NCI-H1436 (cell line): ENCODE measurements at regions not wholly inside any gene's neighbourhood (a gene's known extent, or its start where the extent isn't known, plus 50 kb on each side); places are given as distances from the start of the nearest gene placed in this dataset.
A peak's percentile ranks its signal among the peaks of the same experiment; 100 is the strongest.
"Not testable (repeated sequence)": the region's sequence is repeated elsewhere in the genome, so short reads cannot be mapped to it uniquely, and the experiment has no call there.

ENCODE experiments used
- DNase-seq: peaks from one replicate; lab custom pipeline; 2025; lab: John Stamatoyannopoulos, UW

DNA sequence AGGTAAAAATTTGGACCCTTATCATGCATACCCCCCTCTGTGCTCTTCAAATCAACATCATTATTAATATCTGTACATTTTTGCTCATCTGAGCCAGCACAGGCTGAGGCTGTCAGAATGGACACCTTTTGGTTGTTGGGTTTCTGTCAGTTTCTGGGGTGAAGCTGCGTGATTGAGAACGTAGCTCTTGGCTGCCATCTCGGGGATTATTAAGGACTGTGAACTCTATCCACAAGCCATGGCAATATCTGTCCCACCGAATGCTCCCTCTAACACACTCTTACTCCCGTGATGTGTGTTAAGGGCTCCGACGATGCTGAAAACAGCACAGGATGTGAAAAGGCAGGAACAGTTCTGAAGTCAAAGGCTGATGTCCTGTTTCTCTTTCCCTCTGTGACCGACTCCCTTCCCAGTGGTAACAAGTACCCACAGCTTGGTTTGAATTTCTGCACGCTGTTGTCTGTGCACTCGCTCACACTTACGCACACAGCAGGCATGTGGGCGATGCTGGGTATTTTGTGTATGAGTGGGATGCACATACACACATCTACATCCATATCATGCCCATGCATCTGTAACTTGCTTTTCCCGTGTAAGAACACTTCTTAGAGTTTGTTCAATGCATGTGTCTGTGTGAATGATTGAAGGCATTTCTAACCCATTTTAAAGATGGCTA lies 405.6 kb downstream of the TMEM121 start:
- no peak for DNase-seq

DNA sequence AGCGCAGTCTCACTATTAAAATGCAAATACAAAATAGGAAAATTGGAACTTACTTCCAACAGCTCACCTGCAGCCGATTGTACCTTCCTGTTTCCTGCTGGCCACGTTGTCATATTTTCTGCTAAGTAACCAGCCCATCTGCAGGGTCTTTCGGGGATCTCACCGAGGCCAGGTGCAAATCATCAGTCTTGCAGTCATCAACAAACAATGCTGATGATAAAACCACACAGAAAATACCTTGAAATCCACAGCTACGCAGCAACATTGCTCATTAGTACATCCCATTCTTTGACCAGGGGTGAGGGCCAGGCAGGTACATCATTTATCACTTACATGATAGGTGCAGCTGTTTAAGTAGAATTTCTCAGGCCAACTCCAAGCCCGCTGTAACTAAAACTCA lies 406.9 kb downstream of the TMEM121 start:
- DNase-seq = no peak

DNA sequence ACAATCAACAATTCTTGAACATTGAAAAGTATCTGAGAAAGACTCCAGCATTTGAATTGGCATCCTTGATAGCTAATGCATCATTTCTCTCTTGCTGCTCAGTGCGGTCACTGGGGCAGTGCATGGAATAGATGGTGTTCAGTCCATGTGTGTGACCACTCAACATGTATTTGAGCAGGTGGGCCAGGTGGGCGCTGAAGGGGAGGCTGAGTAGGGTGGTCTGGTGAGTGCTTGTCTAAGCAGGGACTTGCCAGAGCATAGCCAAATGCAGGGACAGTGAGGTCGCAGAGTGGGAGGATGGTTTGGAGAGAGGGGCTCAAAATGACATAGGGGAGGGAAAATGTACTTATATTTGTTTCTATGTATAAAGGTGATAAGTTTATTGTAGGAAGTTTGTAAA lies 409.0 kb downstream of the TMEM121 start:
- no peak for DNase-seq

DNA sequence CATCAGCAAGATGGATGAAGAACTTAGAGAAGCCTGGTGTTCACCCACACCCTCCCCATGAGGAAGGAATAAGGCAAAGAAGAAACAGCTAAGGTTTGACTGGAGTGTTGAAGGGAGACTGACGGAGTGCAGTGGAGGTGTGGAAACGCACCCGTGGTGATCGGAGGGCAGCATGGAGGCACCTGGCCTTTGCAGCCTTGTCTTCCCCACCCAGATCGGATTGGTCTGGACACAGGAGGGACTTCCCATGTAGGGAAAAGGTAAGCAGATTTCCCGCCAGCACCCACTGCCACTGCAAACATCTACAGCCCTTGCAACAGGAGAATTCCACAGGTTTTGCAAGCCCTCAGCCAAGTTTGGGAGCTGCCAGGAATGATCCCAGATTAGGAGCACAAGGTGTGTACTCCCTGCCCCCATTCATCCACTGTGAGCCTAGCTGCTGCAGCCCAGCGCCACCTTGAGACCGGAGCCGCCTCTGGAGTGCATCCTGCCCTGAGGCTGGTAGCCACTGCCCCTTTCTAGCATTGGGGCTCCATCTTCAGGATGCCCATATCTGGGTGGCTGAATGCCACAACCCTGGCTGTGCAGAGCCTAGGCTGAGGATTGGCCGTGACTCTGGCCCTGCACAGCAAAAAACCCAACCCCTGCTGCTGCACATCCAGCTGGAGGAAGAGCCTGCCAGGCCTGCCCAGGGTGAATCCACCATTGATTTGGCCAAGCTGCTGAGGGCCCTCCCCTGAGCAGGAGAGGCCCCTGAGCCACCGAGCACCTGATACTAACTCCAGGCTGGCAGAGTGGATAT lies 411.1 kb downstream of the TMEM121 start:
- no peak for DNase-seq

DNA sequence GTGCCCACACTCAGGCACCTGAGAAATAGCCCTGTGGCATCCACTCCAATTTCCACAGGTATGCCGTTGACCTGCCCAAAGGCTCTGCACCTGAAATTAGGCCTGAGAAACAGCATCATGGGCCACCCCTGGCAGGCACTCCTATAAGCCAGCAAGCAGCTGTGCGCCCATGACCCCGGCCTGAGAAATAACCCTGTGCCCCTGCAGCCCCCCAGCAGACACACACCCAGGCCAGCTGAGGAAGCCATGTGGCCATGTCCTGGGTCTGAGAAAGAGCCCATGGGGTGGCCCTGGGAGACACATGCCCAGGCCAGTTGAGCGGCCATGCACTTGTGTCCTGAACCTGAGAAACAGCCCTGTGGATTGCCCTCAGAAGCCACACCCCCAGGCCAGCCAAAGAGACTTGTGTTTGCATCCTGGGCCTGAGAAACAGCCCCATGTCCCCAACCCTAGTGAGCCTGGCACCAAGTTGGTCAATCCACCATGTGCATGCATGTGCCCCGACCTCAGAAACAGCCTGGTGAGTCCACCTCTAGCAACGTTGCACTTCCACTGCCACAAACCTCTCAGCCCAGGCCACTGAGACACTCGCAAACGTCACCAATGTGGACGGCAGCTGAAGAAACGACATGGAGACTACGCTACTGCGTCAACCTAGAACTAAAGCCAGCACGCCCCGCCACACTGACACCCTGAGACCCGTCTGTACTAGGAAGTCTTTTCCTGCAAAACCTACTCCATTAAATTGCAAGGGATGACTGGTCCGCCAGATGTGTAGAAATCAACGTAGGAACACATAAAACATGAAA lies 411.9 kb downstream of the TMEM121 start:
- DNase-seq = no peak

DNA sequence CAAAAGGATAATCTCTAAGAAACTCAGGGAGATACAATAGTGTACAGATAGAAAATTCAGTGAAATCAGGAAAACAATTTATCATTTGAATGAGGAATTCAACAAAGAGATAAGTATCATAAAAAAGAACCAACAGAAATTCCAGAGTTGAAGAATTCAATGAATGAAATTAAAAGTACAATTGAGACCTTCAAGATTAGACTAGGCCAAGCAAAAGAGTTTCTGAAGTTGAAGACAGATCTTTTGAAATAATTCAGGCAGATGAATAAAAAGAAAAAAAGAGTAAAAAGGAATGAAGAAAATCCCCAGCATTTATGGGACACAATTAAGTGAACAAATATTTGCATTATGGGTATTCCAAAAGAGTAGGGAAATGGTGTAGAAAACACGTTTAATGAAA lies 412.6 kb downstream of the TMEM121 start:
- DNase-seq = no peak

DNA sequence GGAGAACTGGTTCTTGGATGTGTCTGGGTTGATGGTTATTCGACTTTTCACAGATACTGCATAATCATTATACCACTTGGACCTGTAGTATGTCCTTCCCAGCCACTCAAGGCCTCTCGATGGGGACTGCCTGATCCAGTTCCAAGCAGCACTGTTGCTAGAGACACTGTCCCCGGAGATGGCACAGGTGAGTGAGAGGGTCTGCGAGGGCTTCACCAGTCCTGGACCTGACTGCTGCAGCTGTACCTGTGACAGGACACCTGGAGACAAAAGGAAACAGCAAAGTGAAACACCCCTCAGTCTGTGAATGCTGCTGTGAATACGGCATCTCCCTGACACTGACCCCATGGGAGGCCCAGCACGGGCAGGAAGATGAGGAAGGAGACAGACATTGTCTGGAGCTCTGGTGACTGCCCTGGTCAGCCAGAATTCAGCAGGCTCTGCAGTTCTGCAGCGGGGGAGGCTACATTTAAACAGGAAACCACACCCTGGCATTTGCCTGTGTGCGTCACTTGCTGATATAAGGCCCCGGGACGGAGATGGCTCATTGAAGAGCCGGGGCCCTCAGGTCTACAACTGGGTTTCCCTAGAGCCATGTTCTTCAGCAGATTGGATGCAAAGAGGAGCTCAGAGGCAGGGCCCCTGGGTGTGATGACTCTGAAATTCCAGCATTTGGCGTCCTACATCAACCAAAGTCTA lies 413.6 kb downstream of the TMEM121 start:
- no peak for DNase-seq

DNA sequence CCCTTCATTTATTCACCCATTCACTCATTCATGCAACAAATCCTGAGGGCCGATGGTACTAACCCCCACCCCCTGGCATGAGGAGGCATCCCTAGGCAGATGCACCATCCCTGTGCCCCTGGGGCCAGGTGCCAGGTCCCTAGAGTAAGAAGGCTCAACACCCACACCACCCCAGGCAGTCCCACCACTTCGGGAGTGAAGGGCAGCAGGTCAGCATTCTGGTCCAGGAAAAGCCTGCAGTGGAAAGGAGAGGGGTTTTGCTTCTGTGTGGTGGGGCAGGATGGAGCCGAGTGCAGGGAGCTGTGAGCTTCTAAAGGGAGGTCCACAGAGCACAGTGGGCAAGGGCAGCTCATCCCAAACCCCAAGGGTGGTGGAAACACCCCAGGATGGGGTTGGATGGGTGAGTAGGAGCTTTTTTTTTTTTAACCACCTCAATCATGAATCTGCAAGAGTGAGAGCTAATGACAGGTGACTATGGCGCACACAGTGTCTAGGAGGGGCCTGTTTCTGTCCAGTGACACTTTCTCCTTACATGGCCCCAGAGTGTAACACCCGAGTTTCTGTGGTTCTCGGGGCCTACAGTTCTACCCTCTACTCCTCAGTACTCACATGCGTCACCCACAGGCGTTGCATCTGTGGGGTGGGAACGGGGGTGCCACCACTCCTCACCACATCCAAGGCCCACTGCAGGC lies 414.3 kb downstream of the TMEM121 start:
- no peak for DNase-seq

DNA sequence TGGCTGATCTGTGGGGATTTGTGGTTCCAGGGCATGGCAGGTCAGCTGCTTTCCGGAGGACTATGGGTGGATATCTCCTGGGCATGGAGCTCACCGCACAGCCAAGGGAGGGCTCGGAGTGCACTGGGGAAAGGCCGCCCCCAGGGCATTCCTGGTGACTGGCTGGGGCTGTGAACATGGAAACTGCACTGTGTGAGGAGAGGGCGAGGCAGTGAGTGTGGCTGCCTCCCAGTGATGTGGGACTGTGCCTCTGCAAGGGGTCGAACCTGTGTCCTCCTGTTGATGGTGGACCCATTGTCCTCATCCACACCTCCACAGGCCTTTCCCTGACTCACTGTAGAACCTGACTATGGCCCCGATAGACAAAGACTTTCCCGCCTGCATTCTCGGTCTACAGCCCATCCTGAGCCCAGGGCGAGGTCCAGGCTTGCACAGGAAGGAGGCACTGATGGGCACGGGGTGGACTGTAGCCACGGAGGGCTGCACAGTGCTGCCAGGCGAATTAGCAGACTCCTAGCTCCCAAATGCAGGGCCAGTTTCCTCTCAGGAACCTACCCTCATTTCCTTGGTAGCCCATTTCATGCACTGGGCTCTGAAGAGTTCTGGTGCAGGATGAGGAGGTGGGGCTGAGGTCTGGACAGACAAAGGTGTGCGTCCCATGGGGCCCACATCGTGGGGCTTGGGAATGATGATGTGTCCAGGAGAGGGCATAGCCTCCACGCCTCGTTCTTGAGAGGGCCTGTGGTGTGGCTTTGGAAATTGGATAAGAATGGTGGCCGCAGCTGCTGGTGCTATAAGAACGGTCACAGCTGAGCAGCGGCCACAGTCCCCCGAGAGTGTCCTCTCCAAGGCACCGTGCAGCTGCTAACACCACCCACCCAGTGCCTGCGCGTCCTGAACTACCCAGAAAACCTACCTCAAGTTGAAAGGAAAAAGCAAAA lies 415.1 kb downstream of the TMEM121 start:
- DNase-seq = no peak

DNA sequence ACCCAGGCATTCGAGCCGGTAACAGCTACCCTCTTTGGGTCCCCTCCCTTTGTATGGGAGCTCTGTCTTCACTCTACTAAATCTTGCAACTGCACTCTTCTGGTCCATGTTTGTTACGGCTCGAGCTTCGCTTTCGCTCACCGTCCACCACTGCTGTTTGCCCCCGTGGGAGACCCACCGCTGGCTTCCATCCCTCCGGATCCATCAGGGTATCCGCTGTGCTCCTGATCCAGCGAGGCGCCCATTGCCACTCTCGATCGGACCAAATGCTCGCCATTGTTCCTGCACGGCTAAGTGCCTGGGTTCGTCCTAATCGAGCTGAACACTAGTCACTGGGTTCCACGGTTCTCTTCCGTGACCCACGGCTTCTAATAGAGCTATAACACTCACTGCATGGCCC lies 416.3 kb downstream of the TMEM121 start:
- not testable (repeated sequence) for DNase-seq

DNA sequence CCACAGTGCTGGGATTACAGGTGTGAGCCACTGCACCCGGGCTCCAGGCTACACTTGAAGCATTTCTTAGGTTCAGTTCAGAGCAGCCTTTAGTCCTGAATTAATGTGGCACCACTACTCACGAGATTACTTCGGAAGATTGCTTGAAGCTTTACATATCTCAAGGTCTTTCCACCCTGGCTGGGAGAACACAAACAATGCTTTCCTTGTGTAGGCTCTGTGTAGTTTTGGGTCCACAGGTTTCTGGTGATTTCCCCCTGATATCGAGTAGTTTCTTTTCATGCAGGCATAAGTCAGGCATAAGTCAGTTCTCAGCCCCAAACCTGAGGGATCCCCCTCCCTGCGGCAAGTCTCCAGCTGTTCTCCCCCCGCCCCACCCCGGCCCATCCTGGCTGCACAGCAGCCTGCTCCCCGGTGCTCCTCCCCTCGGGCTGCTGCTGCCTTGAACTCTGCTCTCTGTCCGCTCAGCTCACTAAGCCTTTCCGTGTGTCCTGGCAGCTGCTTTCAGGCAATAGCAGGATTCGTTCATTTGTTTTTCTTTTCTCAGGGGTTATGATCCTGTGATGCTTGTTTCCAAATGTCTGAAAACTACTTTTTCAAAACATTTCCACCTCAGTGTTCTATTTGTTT lies 417.7 kb downstream of the TMEM121 start:
- no peak for DNase-seq

DNA sequence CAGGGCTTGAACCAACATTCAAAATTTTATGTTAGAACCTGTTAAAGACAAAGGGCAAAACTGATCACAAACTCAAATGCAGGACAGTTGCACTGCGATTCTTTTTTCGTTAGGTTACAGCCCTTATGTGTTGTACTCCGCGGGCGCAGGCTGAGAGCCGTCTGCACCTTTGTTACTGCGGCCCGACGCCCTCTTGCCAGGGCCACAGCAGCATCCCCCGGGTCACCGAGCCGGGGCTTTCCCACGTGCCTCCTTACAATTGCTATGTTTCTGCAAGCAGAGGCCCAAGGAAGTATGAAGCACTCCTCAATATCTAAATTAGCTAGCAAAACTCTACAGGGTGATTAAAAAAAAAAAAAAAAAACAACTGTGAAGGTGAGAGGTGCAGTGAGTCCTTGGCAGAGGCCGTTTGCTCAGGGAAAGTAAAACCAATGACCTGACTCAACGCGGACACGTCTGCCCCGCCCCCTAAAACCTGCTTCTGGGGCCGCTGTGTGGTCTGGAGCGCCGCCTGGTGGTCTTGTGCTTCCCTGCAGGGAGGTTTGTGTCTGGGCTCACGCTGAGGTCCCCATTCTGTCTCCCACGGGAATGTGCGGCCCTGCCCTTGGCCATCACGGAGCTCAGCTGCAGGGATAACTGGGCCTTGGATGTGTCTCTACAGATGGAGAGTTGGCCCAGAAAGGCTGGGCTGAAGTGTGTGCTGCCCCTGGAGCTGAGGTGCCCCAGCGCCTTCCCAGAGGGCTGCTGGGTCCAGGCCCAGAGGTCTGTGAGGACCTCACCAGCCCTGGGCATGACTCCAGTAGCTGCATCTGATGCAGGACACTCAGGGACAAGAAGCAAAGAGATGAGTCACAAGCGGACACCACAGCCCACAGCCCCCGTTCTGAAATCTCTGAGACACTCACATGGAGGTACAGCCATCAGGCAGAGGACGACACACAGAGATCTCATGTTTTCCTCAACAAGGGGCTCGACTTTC lies 418.5 kb downstream of the TMEM121 start:
- peak; percentile 26 for DNase-seq

DNA sequence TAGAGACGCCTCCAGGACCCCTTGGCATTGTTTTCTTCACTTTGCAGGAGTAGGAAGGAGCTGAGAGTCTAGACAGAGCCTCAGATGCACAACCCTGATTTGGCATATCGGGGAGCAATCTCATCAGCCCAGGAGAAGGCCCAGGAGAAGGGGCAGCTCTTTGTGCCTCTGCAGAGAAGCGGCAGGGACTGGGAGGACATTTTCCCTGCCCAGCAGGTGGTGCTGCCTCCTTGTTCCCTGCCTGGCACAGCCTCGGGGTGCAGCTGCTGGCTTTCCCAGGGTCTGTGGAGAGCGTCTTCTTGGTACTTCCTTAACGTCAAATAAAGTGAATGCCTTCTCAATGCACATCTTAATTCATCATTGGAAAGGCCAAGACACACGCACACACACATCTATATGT lies 419.5 kb downstream of the TMEM121 start:
- DNase-seq = no peak

DNA sequence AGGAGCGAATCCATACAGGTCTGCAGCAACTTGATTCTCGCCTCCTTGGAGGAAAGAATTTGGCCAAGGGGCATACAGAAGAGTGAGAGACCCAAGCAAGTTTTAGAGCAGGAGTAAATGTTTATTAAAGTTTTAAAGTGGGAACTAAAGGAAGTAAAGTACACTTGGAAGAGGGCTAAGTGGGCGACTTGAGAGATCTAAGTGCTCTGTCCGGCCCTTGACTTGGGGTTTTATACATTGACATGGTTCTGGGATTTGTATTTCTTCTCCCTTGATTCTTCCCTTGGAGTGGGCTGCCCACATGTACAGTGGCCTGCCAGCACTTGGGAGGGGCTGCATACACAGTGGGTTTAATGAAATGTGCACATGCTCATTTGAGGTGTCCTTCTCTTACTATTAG lies 421.2 kb downstream of the TMEM121 start:
- DNase-seq = no peak

DNA sequence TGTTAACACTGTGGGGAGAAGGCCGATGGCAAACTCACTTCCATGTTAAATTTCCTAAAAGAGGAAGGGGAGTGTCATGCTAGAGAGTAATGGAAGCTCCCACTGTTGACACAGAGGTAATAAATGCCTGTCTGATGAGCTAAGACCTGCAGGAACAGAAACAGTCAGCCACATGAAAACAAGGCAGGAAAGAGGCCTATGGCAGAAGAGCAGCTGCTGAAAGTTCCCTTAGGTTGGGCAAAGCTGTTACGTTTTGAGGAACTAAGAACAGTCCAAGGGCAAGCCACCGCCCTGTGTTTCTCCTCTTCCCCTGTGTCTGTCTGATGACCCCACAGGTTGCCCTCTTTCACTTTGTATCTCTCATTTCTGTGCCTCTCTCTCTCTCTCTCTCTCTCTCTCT lies 422.6 kb downstream of the TMEM121 start:
- not testable (repeated sequence) for DNase-seq

DNA sequence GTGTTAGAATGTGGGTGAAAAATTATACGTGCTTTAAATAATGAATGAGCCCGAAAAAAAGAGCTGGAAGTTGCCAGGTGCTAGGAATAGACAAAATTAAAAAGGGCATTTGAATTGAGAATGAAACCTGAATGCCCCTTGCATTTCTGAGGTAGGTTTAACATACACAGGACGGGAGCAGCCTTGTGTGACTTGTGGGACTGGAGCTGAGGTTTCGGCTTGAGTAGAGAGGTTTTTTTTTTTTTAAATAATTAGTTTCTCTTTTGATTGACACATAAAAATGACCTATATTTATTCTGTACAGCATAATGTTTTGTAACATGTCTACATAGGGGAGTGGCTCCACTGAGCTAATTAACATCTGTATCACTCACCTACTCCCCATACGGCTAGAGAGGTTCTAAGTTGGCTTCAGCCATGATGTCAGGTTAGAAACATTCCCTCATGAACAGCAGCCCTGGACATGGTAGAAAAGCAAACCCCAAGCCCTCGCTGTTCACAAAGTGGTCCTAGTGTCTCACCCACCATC lies 424.0 kb downstream of the TMEM121 start:
- not testable (repeated sequence) for DNase-seq

DNA sequence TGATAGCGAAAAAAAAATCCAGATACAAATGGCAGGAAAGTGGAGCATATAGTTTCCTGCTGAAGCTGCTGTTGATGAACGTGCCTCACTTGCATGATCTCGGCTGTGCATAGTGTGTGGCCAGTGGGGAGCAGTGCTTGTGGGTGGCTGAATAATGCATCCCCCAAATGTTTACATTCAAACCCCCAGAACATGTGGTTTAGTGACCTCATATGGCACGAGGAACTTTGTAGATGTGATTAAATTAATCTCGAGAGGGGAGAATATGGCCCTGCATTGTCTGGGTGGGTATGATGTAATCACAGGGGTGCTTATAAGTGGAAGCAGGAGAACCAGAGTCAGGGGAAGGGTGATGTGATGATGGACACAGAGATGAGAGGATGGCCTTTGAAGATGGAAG lies 425.0 kb downstream of the TMEM121 start:
- no peak for DNase-seq

DNA sequence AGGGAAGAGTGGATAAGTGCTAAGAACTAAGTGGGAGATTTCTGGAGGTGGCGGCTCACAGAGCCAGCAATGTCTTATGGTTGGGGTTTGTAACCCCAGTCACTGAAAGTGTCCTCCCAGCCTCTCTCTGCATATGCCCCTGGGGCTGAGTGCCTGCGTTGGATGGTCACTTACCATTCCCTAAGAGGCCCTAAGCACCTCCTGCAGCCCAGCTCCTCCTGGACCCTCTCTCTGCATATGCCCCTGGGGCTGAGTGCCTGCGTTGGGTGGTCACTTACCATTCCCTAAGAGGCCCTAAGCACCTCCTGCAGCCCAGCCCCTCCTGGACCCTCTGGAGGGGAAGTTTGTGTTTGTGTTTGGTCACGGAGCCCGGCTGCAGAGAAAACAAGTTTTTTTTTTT lies 425.8 kb downstream of the TMEM121 start:
- no peak for DNase-seq

DNA sequence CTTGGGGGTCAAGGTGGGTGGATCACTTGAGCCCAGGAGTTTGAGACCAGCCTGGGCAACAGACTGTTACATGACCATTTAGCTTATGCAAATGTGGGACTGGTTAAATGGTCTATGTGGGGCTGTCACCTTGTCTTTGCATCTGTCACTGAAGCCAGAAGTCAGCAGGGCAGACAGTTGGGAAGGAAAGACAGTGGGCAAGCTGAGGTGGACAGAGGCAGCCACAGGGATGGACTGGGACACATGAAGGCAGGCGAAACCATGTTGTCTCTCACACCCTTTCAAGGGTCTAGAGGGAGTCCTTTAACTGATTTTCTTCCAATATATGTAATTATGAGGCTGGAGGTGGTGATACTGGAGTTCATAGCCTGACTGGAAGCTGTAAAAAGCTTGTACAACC lies 426.4 kb downstream of the TMEM121 start:
- DNase-seq = no peak
